ENCODE measurements at regions not wholly inside any gene's neighbourhood (a gene's known extent, or its start where the extent isn't known, plus 50 kb on each side); places are given as distances from the start of the nearest gene placed in this dataset.

- TF ChIP-seq CTCF (IDR thresholded peaks at IDR 0.05; ENCODE audit: low read depth, low read length) (no peak), EZH2phosphoT487 (IDR thresholded peaks at IDR 0.05; ENCODE audit: low read depth) (no peak)
Observed at GRCh38 chr7:26049081-26049480, 102.9 kb upstream of the NFE2L3 start.

Measured in OCI-LY3 (cell line).